Neural crest cell (in vitro differentiated cells): ENCODE measurements at regions not wholly inside any gene's neighbourhood (a gene's known extent, or its start where the extent isn't known, plus 50 kb on each side); places are given as distances from the start of the nearest gene placed in this dataset.
A peak's percentile ranks its signal among the peaks of the same experiment; 100 is the strongest.

Source experiments
- DNase-seq: peaks from one replicate; pipeline ENCODE4 v3.0.0; 2021; ENCODE audit warnings: low read depth, mixed read lengths, low spot score
- H3K27ac Mint-ChIP-seq: one replicate; pipeline ENCODE4 v1.8.0; 2021; ENCODE audit warnings: mild to moderate bottlenecking, mixed read lengths; ENCODE audit not compliant: unreplicated experiment
- H3K27me3 Mint-ChIP-seq: 2 replicates; pipeline ENCODE4 v1.8.0; 2021; ENCODE audit warnings: low read depth, mild to moderate bottlenecking, mixed read lengths
- H3K36me3 Mint-ChIP-seq: 2 replicates; pipeline ENCODE4 v1.8.0; 2021; ENCODE audit warnings: low read depth, mild to moderate bottlenecking, mixed read lengths
- H3K4me1 Mint-ChIP-seq: 2 replicates; pipeline ENCODE4 v1.8.0; 2021; ENCODE audit warnings: mixed read lengths
- H3K4me3 Mint-ChIP-seq: one replicate; pipeline ENCODE4 v1.8.0; 2021; ENCODE audit warnings: mild to moderate bottlenecking, mixed read lengths
- H3K9me3 Mint-ChIP-seq: 2 replicates; pipeline ENCODE4 v1.8.0; 2021; ENCODE audit warnings: mixed read lengths
- CTCF ChIP-seq: fragments of 200-600 bp; sonication (generic); conservative IDR thresholded peaks from 2 replicates; pipeline ENCODE4 v1.5.0; 2021; ENCODE audit warnings: antibody characterized with exemption, mild to moderate bottlenecking

GRCh38 chr18:76736309-76736708, 86.0 kb upstream of the ZNF236 start:
- Mint-ChIP-seq H3K4me3 (no peak overlapping the region), H3K27ac (no peak overlapping the region), H3K4me1 (peaks cover 5% of the 10 kb centered on the region), H3K27me3 (no peaks in the 10 kb centered on the region), H3K9me3 (peaks cover 6% of the 10 kb centered on the region), H3K36me3 (no peaks in the 10 kb centered on the region)
- TF ChIP-seq CTCF, result no peak
- DNase-seq, result no peak

GRCh38 chr18:76730901-76731300, 91.5 kb upstream of the ZNF236 start:
- DNase-seq, result no peak
- Mint-ChIP-seq H3K27me3 (no peaks in the 10 kb centered on the region), H3K36me3 (peaks cover 8% of the 10 kb centered on the region), H3K27ac (no peak overlapping the region), H3K4me1 (peaks cover 1% of the 10 kb centered on the region), H3K9me3 (peaks cover 10% of the 10 kb centered on the region), H3K4me3 (no peak overlapping the region)
- TF ChIP-seq CTCF, result no peak

- Mint-ChIP-seq H3K4me1 (no peaks in the 10 kb centered on the region), H3K36me3 (peaks cover 8% of the 10 kb centered on the region), H3K27me3 (no peaks in the 10 kb centered on the region), H3K4me3 (no peak overlapping the region), H3K9me3 (peaks cover 10% of the 10 kb centered on the region), H3K27ac (no peak overlapping the region)
- no peak for TF ChIP-seq CTCF
- no peak for DNase-seq
These were observed 94.8 kb upstream of the ZNF236 start for GRCh38 chr18:76727589-76727988.

GRCh38 chr18:76725445-76725844, 96.9 kb upstream of the ZNF236 start:
- TF ChIP-seq CTCF, result no peak
- no peak for DNase-seq
- no peak overlapping the region for H3K4me3 Mint-ChIP-seq
- no peak overlapping the region for H3K27ac Mint-ChIP-seq
- peaks cover 8% of the 10 kb centered on the region for H3K36me3 Mint-ChIP-seq
- peaks cover 6% of the 10 kb centered on the region for H3K9me3 Mint-ChIP-seq
- no peaks in the 10 kb centered on the region for H3K27me3 Mint-ChIP-seq
- no peaks in the 10 kb centered on the region for H3K4me1 Mint-ChIP-seq

GRCh38 chr18:76722224-76723061, 99.9 kb upstream of the ZNF236 start:
- peak overlapping the region; percentile 19 for H3K27ac Mint-ChIP-seq
- no peaks in the 10 kb centered on the region for H3K4me1 Mint-ChIP-seq
- no peaks in the 10 kb centered on the region for H3K36me3 Mint-ChIP-seq
- no peak for TF ChIP-seq CTCF
- H3K9me3 Mint-ChIP-seq, result peaks cover 4% of the 10 kb centered on the region
- no peak for DNase-seq
- H3K4me3 Mint-ChIP-seq, result no peak overlapping the region
- no peaks in the 10 kb centered on the region for H3K27me3 Mint-ChIP-seq
